OCI-LY3 (cell line): ENCODE measurements at regions not wholly inside any gene's neighbourhood (a gene's known extent, or its start where the extent isn't known, plus 50 kb on each side); places are given as distances from the start of the nearest gene placed in this dataset.
"Not testable (repeated sequence)": the region's sequence is repeated elsewhere in the genome, so short reads cannot be mapped to it uniquely, and the experiment has no call there.

Source experiments
- H2AFZ ChIP-seq: fragments of 200-600, 300-600 bp; shearing (Covaris generic); 2 replicates; pipeline ENCODE4 v1.6.0; 2014; ENCODE audit warnings: antibody characterized with exemption, low read depth, low read length
- H3K27ac ChIP-seq: fragments of 200-600, 300-600 bp; sonication (generic); 2 replicates; pipeline ENCODE4 v1.5.1; 2014; ENCODE audit warnings: mild to moderate bottlenecking, low read length, moderate library complexity, mixed read lengths
- H3K27me3 ChIP-seq: fragments of 200-600, 300-600 bp; sonication (generic); 2 replicates; pipeline ENCODE4 v1.6.1; 2014; ENCODE audit warnings: low read depth, low read length, mixed read lengths
- H3K36me3 ChIP-seq: fragments of 200-600, 300-600 bp; sonication (generic); replicated peaks from 2 replicates; pipeline ENCODE3; 2014; ENCODE audit warnings: low read depth, low read length, mixed read lengths
- H3K4me1 ChIP-seq: fragments of 300-600, 200-600 bp; sonication (generic); 2 replicates; pipeline ENCODE4 v1.6.1; 2014; ENCODE audit warnings: low read length, mixed read lengths
- H3K4me2 ChIP-seq: fragments of 200-600, 300-600 bp; sonication (generic); 2 replicates; pipeline ENCODE4 v1.6.1; 2014; ENCODE audit warnings: low read length, mixed read lengths
- H3K4me3 ChIP-seq: fragments of 300-600, 200-600 bp; sonication (generic); 2 replicates; pipeline ENCODE4 v1.5.1; 2014; ENCODE audit warnings: antibody characterized with exemption, mild to moderate bottlenecking, low read length, moderate library complexity
- H3K79me2 ChIP-seq: fragments of 300-600, 200-600 bp; shearing (Covaris generic); 2 replicates; pipeline ENCODE4 v1.6.1; 2014; ENCODE audit warnings: mild to moderate bottlenecking, low read length, mixed read lengths
- H3K9ac ChIP-seq: fragments of 300-600, 200-600 bp; shearing (Covaris generic); 2 replicates; pipeline ENCODE4 v1.6.0; 2014; ENCODE audit warnings: mild to moderate bottlenecking, low read length, moderate library complexity
- H3K9me3 ChIP-seq: fragments of 200-600, 300-600 bp; shearing (Covaris generic); 2 replicates; pipeline ENCODE4 v1.6.1; 2014; ENCODE audit warnings: low read length, mixed read lengths; ENCODE audit not compliant: insufficient read depth
- H4K20me1 ChIP-seq: fragments of 200-600, 300-600 bp; sonication (generic); 2 replicates; pipeline ENCODE4 v1.6.1; 2016; ENCODE audit warnings: low read length, mixed read lengths; ENCODE audit not compliant: insufficient read depth
- EZH2phosphoT487 ChIP-seq: fragments of 200-600 bp; shearing (Covaris generic); IDR thresholded peaks from 2 replicates; pipeline ENCODE4 v1.6.1; 2018; ENCODE audit warnings: antibody characterized with exemption, mixed run types, low read depth
- TF ChIP-seq, protein P1 (sequence below): fragments of 200-600, 300-600 bp; sonication (generic); IDR thresholded peaks from 2 replicates; pipeline ENCODE4 v1.5.1; 2014; ENCODE audit warnings: antibody characterized with exemption, low read length, low read depth

DNA sequence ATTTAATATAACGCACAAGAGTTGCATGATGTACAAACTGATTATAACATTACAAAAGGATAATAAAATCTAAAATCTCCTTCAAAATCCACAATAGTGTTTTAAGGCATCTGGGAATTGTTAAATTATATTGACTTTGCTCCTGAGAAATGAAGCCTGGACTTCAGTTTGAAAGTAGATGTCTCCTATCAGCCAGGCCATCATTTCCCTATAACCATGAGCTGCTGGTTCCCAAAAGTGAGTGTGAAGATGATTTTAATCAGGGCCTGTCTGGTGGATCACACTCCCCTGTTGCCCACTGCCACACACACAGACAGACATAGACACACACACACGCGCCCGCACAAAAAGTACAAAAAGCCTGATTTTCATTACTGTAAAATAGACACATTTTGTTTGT lies 480.7 kb downstream of the RPS29 start:
- H3K4me3 ChIP-seq, result no peak overlapping the region
- no peaks in the 10 kb centered on the region for H3K36me3 ChIP-seq
- TF ChIP-seq EZH2phosphoT487, result no peak
- TF ChIP-seq, protein P1, sequence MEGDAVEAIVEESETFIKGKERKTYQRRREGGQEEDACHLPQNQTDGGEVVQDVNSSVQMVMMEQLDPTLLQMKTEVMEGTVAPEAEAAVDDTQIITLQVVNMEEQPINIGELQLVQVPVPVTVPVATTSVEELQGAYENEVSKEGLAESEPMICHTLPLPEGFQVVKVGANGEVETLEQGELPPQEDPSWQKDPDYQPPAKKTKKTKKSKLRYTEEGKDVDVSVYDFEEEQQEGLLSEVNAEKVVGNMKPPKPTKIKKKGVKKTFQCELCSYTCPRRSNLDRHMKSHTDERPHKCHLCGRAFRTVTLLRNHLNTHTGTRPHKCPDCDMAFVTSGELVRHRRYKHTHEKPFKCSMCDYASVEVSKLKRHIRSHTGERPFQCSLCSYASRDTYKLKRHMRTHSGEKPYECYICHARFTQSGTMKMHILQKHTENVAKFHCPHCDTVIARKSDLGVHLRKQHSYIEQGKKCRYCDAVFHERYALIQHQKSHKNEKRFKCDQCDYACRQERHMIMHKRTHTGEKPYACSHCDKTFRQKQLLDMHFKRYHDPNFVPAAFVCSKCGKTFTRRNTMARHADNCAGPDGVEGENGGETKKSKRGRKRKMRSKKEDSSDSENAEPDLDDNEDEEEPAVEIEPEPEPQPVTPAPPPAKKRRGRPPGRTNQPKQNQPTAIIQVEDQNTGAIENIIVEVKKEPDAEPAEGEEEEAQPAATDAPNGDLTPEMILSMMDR, result no peak

DNA sequence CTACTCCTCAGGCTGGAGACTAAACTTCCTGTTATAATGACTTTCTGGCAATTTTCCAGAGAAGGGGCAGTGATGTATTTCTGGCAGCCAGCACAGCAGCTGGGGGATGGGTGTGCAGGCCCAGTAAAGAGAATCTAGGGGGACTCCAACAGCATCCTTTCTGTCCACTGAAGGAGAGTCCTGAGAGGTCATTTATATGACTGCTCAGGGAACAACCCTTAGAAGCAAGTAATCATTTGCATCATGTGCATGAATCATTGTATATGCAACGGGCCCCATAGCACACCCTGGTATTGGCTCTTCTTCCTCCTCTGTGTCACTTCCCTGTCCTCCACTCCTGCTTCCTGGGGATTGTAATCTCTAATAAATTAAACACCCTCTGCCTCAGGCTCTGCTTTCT lies 493.8 kb downstream of the RPS29 start:
- H3K4me1 ChIP-seq, result no peaks in the 10 kb centered on the region
- H3K4me2 ChIP-seq, result no peak overlapping the region
- H4K20me1 ChIP-seq, result no peaks in the 10 kb centered on the region
- no peak overlapping the region for H3K27ac ChIP-seq
- H3K79me2 ChIP-seq, result no peaks in the 10 kb centered on the region
- H3K9me3 ChIP-seq, result no peaks in the 10 kb centered on the region
- H3K27me3 ChIP-seq, result no peaks in the 10 kb centered on the region
- TF ChIP-seq, protein P1, result no peak
- no peak for TF ChIP-seq EZH2phosphoT487
- no peak overlapping the region for H2AFZ ChIP-seq
- no peak overlapping the region for H3K9ac ChIP-seq
- H3K4me3 ChIP-seq, result no peak overlapping the region
- H3K36me3 ChIP-seq, result no peaks in the 10 kb centered on the region

More for the DNA sequence above, 480.7 kb downstream of the RPS29 start:
- Histone ChIP-seq H3K9me3 (no peaks in the 10 kb centered on the region), H4K20me1 (no peaks in the 10 kb centered on the region), H3K79me2 (no peaks in the 10 kb centered on the region), H2AFZ (no peak overlapping the region), H3K27ac (no peak overlapping the region), H3K4me2 (no peak overlapping the region), H3K9ac (no peak overlapping the region), H3K4me1 (no peaks in the 10 kb centered on the region), H3K27me3 (no peaks in the 10 kb centered on the region)

- TF ChIP-seq EZH2phosphoT487, result no peak
- TF ChIP-seq, protein P1, result no peak
- H3K79me2 ChIP-seq, result no peaks in the 10 kb centered on the region
Measured at GRCh38 chr14:49089107-49089506, 497.1 kb downstream of the RPS29 start.

DNA sequence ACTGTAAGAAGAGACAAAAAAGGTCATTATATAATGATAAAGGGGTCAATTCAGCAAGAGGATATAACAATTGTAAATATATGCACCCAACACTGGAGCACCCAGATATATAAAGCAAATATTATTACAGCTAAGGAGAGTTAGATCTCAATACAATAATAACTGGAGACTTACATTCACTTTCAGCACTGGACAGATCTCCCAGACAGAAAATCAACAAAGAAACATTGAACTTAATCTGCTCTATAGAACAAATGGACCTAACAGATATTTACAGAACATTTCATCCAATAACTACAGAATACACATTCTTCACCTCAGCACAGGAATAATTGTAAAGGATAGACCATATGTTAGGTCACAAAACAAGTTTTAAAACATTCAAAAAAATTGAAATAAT lies 512.9 kb downstream of the RPS29 start:
- not testable (repeated sequence) for H3K4me3 ChIP-seq, H3K79me2 ChIP-seq

More at GRCh38 chr14:49089107-49089506, 497.1 kb downstream of the RPS29 start:
- H3K36me3 ChIP-seq, result no peaks in the 10 kb centered on the region
- H2AFZ ChIP-seq, result no peak overlapping the region
- no peak overlapping the region for H3K9ac ChIP-seq
- H3K9me3 ChIP-seq, result no peaks in the 10 kb centered on the region
- no peak overlapping the region for H3K4me3 ChIP-seq
- H3K4me2 ChIP-seq, result no peak overlapping the region
- no peak overlapping the region for H3K27ac ChIP-seq
- H3K4me1 ChIP-seq, result no peaks in the 10 kb centered on the region
- no peaks in the 10 kb centered on the region for H4K20me1 ChIP-seq
- H3K27me3 ChIP-seq, result no peaks in the 10 kb centered on the region

GRCh38 chr14:49058511-49058910 lies 527.7 kb downstream of the RPS29 start:
- no peak overlapping the region for H3K4me3 ChIP-seq
- H3K9ac ChIP-seq, result no peak overlapping the region
- no peaks in the 10 kb centered on the region for H3K27me3 ChIP-seq
- H3K4me1 ChIP-seq, result no peaks in the 10 kb centered on the region
- H4K20me1 ChIP-seq, result no peaks in the 10 kb centered on the region
- H3K79me2 ChIP-seq, result no peaks in the 10 kb centered on the region
- no peaks in the 10 kb centered on the region for H3K36me3 ChIP-seq
- H3K27ac ChIP-seq, result no peak overlapping the region
- TF ChIP-seq EZH2phosphoT487, result no peak
- H3K4me2 ChIP-seq, result no peak overlapping the region
- no peaks in the 10 kb centered on the region for H3K9me3 ChIP-seq
- no peak overlapping the region for H2AFZ ChIP-seq

More for the DNA sequence above, 512.9 kb downstream of the RPS29 start:
- H3K4me2 ChIP-seq, H3K9ac ChIP-seq, H2AFZ ChIP-seq, H4K20me1 ChIP-seq, H3K4me1 ChIP-seq, H3K36me3 ChIP-seq, H3K27ac ChIP-seq, H3K27me3 ChIP-seq, H3K9me3 ChIP-seq: not testable (repeated sequence)
